Heart right ventricle (tissue), 16 donors: ENCODE measurements at regions not wholly inside any gene's neighbourhood (a gene's known extent, or its start where the extent isn't known, plus 50 kb on each side); places are given as distances from the start of the nearest gene placed in this dataset.

Source experiments
- ATAC-seq, 8 donors: fragments of 200-7000 bp; cut with Tn5 transposase; one replicate each; pipeline ENCODE4 v1.9.1; 2020; ENCODE audit warnings: mild to moderate bottlenecking in 8 of 8, moderate library complexity in 8 of 8, moderate number of reproducible peaks in 1 of 8
- DNase-seq, 2 donors: peaks; one replicate each; pipeline ENCODE4 v3.0.0-alpha.2; 2020
- H3K27ac ChIP-seq, 10 donors: fragments of 200-600 bp; sonication (generic) in 2 of 10; one replicate each; pipeline versions ENCODE4 v1.5.0 to v1.8.0; 2020 to 2022; ENCODE audit warnings: mild to moderate bottlenecking in 3 of 10
- H3K27me3 ChIP-seq, 7 donors: fragments of 200-600 bp; one replicate each; pipeline ENCODE4 v1.8.0; 2021 to 2022; ENCODE audit warnings: mild to moderate bottlenecking in 2 of 7
- H3K36me3 ChIP-seq, 9 donors: fragments of 200-600 bp; sonication (generic) in 1 of 9; one replicate each; pipeline versions ENCODE4 v1.5.0 to v1.8.0; 2020 to 2022; ENCODE audit warnings: mild to moderate bottlenecking in 2 of 9
- H3K4me1 ChIP-seq, 9 donors: fragments of 200-600 bp; sonication (generic) in 1 of 9; one replicate each; pipeline versions ENCODE4 v1.5.0 to v1.8.0; 2020 to 2022; ENCODE audit warnings: mild to moderate bottlenecking in 4 of 9
- H3K4me3 ChIP-seq, 10 donors: fragments of 200-600 bp; sonication (generic) in 2 of 10; one replicate each; pipeline versions ENCODE4 v1.5.0 to v1.8.0; 2020 to 2022; ENCODE audit warnings: mild to moderate bottlenecking in 7 of 10, moderate library complexity in 2 of 10
- H3K9me3 ChIP-seq, 11 donors: fragments of 200-600 bp in 10 of 11; sonication (generic) in 2 of 11; one replicate each; pipeline versions ENCODE4 v1.5.0 to v1.8.0; 2013 to 2022; ENCODE audit warnings: mild to moderate bottlenecking in 2 of 11, control low read depth in 1 of 11, moderate library complexity in 1 of 11
- CTCF ChIP-seq, 9 donors: fragments of 200-600 bp; sonication (generic) in 2 of 9; IDR thresholded peaks; one replicate each; pipeline versions ENCODE4 v1.5.0 to v1.8.0; 2021 to 2022; ENCODE audit warnings: antibody characterized with exemption in 9 of 9, mild to moderate bottlenecking in 5 of 9, moderate library complexity in 1 of 9
- WGBS, 2 donors: extraction: QIAGEN DNeasy Blood & Tissue Kit; methylation state at CpG; one replicate each; pipeline ENCODE4 v1.1.7; 2013; ENCODE audit warnings: inconsistent platforms in 1 of 2; 5-methylcytosine and 5-hydroxymethylcytosine counted together
- intact Hi-C, 10 donors: fragments of 100-400 bp; cut with DNase I; formaldehyde crosslinking; loops; one replicate each; pipeline versions ENCODE4 v1.11.1 to v1.14.2; 2022
- donor health status: Arrhythmogenic right ventricular cardiomyopathy.
- donor health status: ischemic (EF 13 %, LVEDD 7.1; RV severe dilation, severe dysfunction).
- donor health status: healthy with polysubstance abuse.
- donor health status: DM: no; HTN: yes; CAD: no.
- donor health status: DM: no; HTN: no; CAD: no.
- donor health status: ischemic (EF 25% LVEDD 6.9; RV normal size, moderate dysfunction).
- donor health status: ischemic (EF 25% LVEDD 5.7; RV mildly dilated, moderate dysfunction).
- donor health status: healthy.
- donor health status: DM: yes; HTN: yes; CAD: no.
- donor health status: Ischemic cardiomyopathy.
- donor health status: ischemic (EF 35%, LVEDD 5.7; RV mildly dilated, moderate dysfunction).
- donor health status: nonischemic (EF 11% LVEDD 7.7; RV severe dilation, severe dysfunction).
- donor health status: DM: yes; HTN: yes; CAD: no.
- donor health status: PGD.
- donor health status: ischemic (EF 29% LVEDD 5.4; RV normal size, mild dysfunction).
- donor health status: nonischemic (EF 23%, LVEDD 6.1; RV moderate dilation, normal function).

GRCh38 chr6:81802356-81802755 is 49.9 kb upstream of the TENT5A start:
- Histone ChIP-seq H3K4me3 (no peak overlapping the region), H3K27me3 (no peaks in the 10 kb centered on the region), H3K27ac (no peak overlapping the region), H3K9me3 (no peaks in the 10 kb centered on the region), H3K36me3 (no peaks in the 10 kb centered on the region), H3K4me1 (peaks cover 0 to 5% (median 0%) of the 10 kb centered on the region in 9 donors)
- no peak for DNase-seq
- no peak for ATAC-seq
- 72 to 86% methylated on average over 4 of the region's 4 CpGs for WGBS, 2 donors
- TF ChIP-seq CTCF (IDR thresholded peaks at IDR 0.05) = no peak
- intact Hi-C loops = no loop called here
